HG03280 (cell line): ENCODE measurements at regions not wholly inside any gene's neighbourhood (a gene's known extent, or its start where the extent isn't known, plus 50 kb on each side); places are given as distances from the start of the nearest gene placed in this dataset.

Source experiments
- ATAC-seq: cut with Tn5 transposase; IDR thresholded peaks from one replicate; pipeline ENCODE4 v1.9.1; 2021; ENCODE audit warnings: mild to moderate bottlenecking, moderate library complexity; ENCODE audit not compliant: unreplicated experiment

DNA sequence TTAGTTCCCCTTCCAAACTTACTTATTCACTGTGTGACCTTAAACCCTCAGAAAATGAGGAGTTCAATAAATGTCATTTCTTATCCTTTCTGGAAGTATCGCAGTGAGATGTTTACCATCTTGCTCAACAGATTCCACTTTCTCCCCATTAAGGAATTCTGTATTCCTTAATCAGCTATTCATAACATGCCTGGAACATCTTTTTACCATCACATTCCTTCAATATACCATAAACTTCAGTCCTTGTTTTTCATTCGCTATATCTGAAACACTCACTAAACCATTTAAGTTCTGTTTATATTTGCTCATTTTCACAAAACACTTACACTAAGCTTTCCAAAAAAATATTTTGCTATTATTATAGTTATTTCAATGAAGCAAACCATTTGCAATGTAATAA is 1158.6 kb downstream of the CDH12 start:
- ATAC-seq, result no peak

DNA sequence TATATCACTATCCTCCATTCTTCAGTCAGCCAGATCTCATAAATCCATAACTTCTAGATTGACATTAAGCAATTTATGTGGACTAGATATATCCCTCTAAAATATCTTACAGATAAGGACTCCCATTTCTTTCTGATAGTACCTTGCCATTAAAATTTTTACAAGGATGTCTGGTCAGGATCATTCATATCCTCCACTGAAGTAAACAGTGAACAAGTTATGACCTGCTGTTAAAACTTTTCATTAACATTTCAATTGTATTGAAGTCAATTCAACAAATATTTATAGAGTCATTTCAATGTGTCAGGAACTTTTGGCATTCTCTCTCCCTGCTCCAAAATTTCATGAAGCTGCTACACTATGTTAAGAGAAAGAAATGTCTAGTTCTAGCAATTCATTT is 1159.6 kb downstream of the CDH12 start:
- no peak for ATAC-seq

DNA sequence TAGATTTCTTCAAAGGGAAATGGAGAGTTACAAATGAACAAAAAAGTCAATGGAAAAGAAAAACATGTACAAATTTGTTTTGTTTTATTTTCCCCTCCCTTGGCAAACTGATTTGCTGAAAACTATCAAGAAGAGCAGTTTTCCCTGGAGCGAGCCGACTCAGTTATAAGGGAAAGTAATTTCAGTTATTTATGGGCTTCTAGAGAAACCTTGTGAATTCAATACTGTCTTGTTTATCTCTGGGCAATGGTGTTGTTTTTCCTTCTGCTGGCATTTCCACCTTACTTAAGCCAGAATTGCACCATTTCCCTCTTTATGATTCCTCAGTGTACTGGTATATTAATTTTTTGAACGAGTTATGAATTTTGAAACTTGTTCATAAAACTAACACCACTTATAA is 1163.6 kb downstream of the CDH12 start:
- ATAC-seq, result no peak

DNA sequence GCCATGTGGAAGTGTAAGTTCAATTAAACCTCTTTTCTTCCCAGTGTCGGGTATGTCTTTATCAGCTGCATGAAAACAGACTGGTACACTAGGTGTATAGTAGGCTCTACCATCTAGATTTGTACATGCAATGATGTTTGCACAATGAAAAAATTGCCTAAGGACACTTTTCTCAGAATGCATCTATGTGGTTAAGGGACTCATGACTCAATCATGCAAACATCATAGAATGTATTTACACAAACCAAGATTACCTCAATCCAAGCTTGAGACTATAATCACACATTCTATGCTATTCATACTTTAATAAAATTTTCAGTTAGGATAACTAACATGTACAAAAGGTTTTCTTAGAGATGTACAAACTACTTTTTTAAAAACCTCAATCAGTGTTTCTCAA is 1164.5 kb downstream of the CDH12 start:
- ATAC-seq, result no peak

DNA sequence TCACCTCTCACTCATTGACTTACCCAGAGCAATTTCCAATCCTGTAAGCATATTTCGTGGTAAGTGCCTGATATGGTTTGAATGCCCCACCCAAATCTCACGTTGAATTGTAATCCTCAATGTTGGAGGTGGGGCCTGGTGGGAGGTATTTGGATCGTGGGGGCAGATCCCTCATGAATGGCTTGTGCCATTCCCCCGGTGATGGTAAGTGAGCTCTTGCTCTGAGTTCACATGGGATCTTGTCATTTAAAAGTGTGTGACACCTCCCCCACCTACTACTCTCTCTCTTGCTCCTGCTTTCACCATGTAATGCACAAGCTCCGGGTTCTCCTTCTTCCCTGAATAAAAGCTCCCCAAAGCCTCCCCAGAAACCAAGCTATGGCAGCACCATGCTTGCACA is 1165.5 kb downstream of the CDH12 start:
- ATAC-seq, result no peak

DNA sequence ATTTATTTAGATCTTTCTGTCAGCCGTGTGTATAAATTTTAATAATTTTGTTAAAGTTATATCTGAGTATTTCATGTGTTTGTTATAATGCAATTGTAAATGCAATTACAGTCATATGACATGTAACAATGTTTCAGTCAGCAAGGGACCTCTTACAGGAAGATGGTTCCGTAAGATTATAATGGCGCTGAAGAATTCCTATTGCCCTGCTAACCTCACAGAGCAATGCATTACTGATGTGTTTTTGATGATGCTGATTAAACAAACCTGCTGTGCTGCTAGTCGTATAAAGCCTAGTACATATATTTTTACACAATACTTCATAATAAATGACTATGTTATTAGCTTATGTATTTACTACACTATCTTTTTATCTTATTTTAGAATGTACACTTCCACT is 1166.4 kb downstream of the CDH12 start:
- ATAC-seq, result no peak

DNA sequence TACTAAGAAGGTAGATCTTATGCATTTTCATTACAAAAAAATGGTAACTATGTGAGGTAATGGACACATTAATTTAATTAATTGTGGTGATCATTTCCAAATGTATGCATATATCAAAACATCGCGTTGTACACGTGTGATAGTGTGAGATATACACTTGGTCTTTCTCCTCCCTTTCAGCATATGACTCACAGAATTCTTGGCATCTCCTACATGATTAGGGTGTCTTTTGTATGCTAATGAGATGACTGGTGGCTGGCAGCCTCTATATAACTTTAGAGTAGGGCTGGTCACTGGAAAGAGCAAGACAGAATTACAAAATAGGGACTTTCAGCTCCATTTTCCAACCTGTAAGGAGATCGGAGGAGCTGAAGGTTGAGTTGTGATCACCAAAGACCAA is 1167.6 kb downstream of the CDH12 start:
- no peak for ATAC-seq

DNA sequence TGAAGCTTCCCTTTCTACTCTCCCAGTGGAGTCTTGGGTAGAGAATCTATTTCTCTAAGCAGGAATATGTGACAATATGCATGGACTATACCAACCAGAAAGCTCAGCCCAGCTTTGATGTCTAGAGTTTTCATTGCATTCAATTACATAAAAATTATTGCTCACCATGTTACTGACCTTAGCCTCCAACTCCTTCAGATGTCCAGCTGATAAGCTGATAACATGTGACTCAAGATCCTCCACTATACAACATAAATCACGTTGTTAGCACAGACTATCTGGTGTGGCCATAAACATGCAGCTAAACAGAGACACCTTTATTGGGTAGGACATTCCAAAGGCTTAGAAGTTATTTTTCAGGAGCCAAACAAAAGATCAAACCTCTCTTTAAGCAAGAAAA is 1168.2 kb downstream of the CDH12 start:
- no peak for ATAC-seq

DNA sequence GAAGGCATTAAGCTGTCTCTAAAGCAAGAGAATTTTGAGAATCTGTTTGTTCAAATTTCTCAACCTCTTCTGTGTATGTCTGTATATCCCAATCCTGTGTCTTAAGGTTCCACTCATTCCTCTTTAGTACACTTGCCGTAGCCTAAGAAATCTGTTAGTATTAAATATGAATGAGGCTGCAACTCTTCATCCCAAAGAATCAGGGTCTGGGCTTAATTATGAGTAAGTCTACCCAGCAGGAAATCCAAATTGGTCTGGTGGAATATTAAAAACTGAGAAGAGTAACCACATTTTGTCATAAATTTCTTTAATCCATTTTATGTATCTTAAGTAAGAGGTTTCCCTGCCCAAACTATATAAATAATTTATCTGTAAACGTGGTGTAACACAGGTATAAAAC is 1171.2 kb downstream of the CDH12 start:
- no peak for ATAC-seq

DNA sequence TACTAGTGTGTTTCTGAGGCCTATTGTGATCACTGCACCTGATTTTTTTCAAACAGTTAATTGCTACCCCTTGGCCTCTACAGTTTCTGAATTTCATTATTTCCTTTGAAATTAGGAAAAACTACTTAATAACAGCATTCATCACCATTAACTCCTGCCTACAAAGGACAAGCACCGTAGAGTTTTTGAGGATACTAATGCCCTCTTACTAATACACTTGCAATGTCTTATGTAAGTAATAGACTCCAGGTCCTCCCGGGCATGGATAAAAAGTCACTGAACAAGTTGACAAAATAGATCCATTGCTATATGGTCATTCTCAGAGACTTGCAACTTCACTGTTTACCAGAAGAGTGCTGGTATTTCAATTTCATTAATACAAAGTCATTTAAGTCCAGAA is 1172.5 kb downstream of the CDH12 start:
- no peak for ATAC-seq

DNA sequence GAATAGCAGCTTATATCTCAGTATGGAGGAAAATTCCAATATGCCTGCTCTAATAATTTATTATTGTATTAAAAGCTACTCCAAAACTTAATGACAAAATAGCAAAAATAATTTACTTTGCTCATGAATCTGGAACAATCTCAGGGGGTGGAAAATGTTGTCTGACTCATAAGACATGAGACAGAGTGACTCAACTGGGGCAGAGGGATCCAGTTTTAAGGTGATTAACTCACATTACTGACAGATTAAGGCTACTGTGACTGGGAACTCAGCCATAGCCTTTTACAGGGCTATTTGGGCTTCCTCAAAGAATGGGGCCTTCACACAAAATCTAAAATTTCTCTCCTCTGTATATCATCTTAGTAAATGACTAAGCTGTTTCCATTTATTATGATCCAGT is 1172.9 kb downstream of the CDH12 start:
- no peak for ATAC-seq

DNA sequence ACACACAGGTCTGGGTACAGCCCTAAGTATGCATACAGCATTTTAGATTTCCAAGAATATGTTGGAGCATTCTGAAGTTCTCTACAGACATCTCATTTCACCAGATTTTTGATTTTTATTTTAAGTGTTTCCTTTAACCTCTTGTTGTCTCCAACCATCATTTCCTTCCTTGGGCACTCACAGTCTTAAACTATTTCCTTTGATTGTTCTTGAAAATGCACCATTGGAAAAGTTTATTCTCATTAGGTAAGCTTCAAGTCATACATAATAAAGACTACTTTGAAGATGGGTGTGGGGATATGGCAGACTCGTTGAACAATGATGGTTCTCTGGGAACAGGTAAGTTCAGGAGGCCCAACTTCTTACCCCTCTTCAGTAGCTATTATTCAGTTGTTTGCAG is 1174.6 kb downstream of the CDH12 start:
- no peak for ATAC-seq

DNA sequence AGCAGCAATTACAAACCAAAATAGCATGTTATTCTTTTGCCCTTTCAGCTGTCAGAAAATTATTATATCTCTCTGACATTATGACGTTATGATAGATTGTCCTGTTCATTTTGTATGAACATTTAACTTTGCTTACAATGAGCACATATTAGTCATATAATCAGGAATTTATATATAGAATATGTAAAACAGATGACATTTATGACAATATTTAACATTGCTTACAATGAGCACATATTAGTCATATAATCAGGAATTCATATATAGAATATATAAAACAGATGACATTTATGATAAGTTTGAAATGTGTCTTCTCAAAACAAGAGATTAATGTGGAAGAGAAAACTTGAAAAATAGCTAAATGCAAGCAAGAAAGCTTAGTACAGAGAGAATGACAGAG is 1180.2 kb downstream of the CDH12 start:
- no peak for ATAC-seq

DNA sequence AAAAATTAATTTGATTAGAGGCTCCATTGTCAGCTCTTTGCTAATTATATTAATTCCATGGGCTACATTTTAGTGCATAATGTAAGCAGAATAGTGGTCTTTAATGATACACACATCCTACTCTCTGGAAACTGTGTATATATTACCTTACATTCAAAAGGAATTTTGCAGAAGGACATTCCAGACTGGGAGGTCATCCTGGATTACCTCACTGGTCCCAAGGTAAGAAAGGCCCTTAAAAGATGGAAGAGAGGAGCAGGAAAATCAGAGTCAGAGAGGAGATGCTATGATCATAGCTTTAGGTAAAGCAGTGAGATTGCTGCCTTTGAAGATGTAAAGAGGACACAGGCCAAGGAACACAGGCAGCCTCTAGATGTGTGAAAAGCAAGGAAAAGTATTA is 1180.8 kb downstream of the CDH12 start:
- ATAC-seq, result no peak

DNA sequence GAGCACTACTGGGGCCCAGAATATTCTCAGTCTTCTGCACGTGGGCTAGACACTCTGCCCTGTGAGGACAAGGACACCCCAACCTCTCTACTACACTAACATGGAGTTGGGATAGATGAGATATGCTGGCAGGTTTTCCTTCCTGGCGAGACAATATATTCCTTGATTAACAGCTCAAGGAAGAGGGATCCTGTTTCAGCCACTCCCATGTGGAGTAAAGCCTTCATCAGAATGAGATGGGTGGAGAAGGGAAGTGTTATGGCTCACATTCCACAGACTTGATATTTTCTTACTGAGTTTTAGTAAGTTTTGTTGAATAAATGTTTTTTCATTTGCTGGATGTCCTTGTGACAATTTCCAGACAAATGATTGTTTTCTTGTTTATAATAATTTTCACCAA is 1187.6 kb downstream of the CDH12 start:
- no peak for ATAC-seq

DNA sequence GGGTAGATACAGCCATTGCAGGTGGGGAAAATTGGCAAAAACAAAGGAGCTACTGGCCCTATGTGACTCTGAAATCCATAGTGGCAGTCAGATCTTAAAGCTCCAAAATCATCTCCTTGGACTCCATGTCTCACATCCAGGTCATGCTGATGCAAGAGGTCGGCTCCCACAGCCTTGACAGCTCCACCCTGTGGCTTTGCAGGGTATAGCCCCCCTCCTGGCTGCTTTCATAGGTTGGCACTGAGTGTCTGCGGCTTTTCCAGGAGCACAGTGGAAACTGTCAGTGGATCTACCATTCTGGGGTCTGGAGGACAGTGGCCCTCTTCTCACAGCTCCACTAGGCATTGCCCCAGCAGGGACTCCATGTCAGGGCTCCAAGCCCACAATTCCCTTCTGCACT is 1190.1 kb downstream of the CDH12 start:
- ATAC-seq, result no peak

DNA sequence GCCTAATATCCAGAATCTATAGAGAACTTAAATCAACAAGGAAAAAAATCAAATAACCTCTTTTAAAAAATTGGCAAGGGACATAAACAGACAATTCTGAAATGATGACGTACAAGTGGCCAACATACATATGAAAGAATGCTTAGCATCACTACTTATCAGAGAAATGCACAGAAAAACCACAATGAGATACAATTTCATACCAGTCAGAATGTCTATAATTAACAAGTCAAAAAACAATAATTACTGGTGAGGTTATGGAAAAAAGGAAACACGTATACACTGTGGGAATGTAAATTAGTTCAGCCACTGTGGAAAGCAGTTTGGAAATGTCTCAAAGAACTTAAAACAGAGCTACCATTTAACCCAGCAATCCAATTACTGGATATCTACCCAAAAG is 1192.0 kb downstream of the CDH12 start:
- ATAC-seq, result no peak

DNA sequence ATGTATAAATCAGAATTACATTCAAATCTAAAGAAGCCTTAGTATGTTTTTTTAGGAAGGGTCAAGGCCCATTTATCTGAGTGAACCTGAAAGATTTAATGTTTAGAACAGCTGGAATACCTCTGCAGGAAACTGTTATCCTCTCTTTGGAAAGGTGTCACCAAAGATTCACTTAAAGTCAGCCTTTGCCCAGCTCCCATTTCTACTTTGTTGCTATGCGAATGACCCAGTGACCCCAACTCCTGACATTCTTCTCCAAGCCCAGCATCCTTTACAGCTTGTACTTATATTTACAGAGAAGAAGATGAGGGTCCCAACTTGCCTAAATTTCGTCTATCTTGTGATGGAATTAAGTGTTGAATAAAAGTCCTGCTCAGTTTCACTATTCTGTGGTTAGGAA is 1198.6 kb downstream of the CDH12 start:
- ATAC-seq, result no peak

DNA sequence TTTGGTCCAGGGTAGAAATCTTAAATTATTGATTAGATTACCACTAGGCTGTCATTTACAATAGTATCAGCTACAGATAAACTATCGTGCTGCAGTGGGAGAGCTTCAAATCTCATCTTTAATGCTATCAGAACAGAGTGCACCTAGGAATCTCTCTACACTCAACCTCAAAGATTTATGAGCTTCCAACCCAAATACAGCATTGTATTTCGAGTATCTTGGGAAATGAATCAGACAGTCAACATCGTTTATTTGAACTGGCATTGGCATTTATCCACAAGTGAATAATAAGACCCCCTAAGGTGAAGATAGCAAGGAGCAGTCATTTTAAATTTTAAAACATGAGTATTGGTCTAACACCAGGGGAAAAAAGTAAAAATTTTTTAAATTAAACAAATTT is 1203.2 kb downstream of the CDH12 start:
- no peak for ATAC-seq

DNA sequence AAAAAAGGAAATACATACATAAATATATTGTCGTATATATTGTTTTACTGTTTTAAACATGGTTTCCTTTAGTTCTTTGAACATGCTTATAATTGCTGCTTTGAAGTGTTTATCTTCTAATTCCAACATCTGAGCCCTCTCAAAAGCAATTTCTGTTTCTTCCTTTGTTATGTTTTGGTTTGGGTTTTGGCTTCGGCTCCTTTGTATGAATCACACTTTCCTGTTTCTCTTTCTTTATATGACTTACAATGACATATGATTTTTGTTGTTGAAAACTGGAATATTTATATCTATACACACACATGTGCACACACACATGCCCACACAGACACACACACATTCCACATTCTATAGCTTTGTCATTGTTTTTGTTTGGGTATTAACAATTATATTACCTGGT is 1206.7 kb downstream of the CDH12 start:
- no peak for ATAC-seq

DNA sequence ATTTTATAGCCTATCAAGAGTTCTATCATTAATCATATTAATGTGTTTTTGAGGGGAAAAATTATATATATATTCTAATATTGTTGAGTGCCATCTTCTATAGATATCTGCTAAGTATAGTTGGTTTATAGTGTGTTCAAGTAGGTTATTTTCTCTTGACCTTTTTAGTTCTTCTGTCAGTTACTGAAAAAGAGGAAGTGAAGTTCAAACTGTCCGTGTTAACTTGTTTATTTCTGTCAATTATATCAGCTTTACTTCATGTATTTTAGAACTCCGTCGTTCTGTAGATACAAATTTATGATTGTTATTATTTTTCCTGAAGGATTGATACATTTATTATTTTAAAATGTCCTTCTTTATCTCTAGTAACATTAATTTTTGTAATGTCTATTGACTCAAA is 1209.1 kb downstream of the CDH12 start:
- ATAC-seq, result no peak

DNA sequence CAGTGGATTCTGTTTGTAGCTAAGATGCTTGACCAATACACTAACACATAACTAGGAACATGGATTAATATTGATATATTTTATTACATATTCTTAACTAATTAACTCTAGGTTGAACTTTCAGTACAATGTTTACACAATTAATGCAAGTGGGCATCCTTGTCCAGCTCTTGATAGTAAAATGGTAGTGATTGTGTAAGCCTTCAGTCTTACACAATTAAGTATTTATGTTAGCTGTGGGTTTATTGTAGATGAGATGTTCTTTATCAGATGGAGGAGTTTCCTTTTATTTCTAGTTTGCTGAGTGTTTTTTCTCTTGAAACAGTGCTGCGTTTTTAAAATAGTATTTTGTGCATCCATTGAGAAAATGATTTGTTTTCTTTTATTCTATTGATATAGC is 1210.8 kb downstream of the CDH12 start:
- ATAC-seq, result no peak

DNA sequence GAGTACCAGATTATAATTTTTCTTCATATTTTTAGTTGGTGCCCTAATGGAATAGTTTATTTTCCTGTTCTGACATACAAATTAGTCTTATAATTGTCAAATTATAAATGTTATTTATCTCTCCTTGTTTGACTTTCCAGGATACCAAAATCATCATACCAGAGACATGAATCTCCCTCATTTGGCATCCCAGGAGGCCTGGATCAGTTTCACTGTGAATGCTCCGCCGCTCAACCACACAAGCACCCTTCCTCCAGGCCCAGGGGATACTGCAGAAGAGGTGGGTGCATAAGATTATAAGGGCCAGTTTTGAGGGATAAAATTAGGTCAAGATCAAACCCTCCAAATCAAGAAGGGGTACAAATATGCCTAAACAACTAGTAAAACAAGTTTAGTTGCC is 1229.3 kb downstream of the CDH12 start:
- ATAC-seq, result no peak

DNA sequence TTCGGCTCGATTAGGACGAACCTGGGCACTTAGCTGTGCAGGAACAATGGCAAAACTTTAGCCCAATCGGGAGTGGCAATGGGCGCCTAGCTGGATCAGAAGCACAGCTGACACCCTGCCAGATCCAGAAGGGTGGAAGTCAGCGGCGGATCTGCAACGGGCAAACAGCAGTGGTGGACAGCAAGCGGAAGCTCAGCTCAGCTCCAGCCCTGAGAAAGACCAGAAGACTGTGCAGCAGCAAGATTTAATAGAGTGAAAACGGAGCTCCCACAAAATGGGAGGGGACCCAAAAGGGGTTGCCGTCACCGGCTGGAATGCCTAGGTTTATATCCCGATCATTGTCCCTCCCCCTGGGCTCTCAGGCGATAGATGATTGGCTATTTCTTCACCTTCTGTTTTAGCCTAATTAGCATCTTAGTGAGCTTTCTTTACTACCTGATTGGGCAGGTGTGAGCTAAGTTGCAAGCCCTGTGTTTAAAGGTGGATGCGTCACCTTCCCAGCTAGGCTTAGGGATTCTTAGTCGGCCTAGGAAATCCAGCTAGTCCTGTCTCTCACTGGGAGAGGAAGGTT is 1237.9 kb downstream of the CDH12 start:
- no peak for ATAC-seq
